NCI-H82 treated with DMSO at 0.1 percent for 48 hours (cell line): ENCODE measurements at regions not wholly inside any gene's neighbourhood (a gene's known extent, or its start where the extent isn't known, plus 50 kb on each side); places are given as distances from the start of the nearest gene placed in this dataset.

Source experiments
- DNase-seq: peaks from one replicate; lab custom pipeline; 2025; ENCODE audit not compliant: unreplicated experiment; lab: John Stamatoyannopoulos, UW

GRCh38 chr9:28688172-28688571 lies 1114.9 kb upstream of the C9orf72 start:
- DNase-seq: no peak

GRCh38 chr9:28692012-28692411 lies 1118.7 kb upstream of the C9orf72 start:
- DNase-seq: no peak

GRCh38 chr9:28696960-28697359 lies 1123.7 kb upstream of the C9orf72 start:
- DNase-seq: no peak

- no peak for DNase-seq
Measured at GRCh38 chr9:28699632-28700031, 1126.4 kb upstream of the C9orf72 start.

GRCh38 chr9:28707616-28708015 lies 1134.3 kb upstream of the C9orf72 start:
- DNase-seq: no peak

- no peak for DNase-seq
Measured at GRCh38 chr9:28714188-28714587, 1140.9 kb upstream of the C9orf72 start.

- no peak for DNase-seq
Measured at GRCh38 chr9:28718226-28718625, 1144.9 kb upstream of the C9orf72 start.

GRCh38 chr9:28720746-28721145 lies 1147.5 kb upstream of the C9orf72 start:
- no peak for DNase-seq

- no peak for DNase-seq
Measured at GRCh38 chr9:28730111-28730510, 1156.8 kb upstream of the C9orf72 start.

GRCh38 chr9:28735738-28736342 lies 1162.6 kb upstream of the C9orf72 start:
- no peak for DNase-seq

- no peak for DNase-seq
Measured at GRCh38 chr9:28741459-28741858, 1168.2 kb upstream of the C9orf72 start.

- no peak for DNase-seq
Measured at GRCh38 chr9:28747351-28747985, 1174.2 kb upstream of the C9orf72 start.

GRCh38 chr9:28750136-28750535 lies 1176.9 kb upstream of the C9orf72 start:
- no peak for DNase-seq

- DNase-seq: no peak
Measured at GRCh38 chr9:28758341-28758740, 1185.1 kb upstream of the C9orf72 start.

GRCh38 chr9:28758971-28759370 lies 1185.7 kb upstream of the C9orf72 start:
- DNase-seq: no peak

GRCh38 chr9:28762167-28762566 lies 1188.9 kb upstream of the C9orf72 start:
- DNase-seq: no peak

- DNase-seq: no peak
Measured at GRCh38 chr9:28764532-28764931, 1191.3 kb upstream of the C9orf72 start.

- DNase-seq: no peak
Measured at GRCh38 chr9:28770226-28770625, 1196.9 kb upstream of the C9orf72 start.

- DNase-seq: peak; percentile 53
Measured at GRCh38 chr9:28770827-28771226, 1197.5 kb upstream of the C9orf72 start.

GRCh38 chr9:28774433-28775235 lies 1201.4 kb upstream of the C9orf72 start:
- DNase-seq: no peak

- no peak for DNase-seq
Measured at GRCh38 chr9:28779243-28779642, 1206.0 kb upstream of the C9orf72 start.

GRCh38 chr9:28781481-28781880 lies 1208.2 kb upstream of the C9orf72 start:
- no peak for DNase-seq
